Panc1 (cell line): ENCODE measurements at regions not wholly inside any gene's neighbourhood (a gene's known extent, or its start where the extent isn't known, plus 50 kb on each side); places are given as distances from the start of the nearest gene placed in this dataset.

Experiments
- ATAC-seq: fragments of 200-7000 bp; cut with Tn5 transposase; 2 replicates; pipeline ENCODE4 v1.9.1; 2020; ENCODE audit warnings: mild to moderate bottlenecking, moderate library complexity
- BruUV-seq: library from RNA; stranded (reverse); fragments of 400-500 nt; replicated peaks from 2 replicates; lab custom pipeline; 2021; lab: Mats Ljungman, UMichigan
- CTCF ChIA-PET: fragments of 300-600 bp; sonication (Branson Sonifier 250); formaldehyde crosslinking; loops from one replicate; lab custom pipeline; 2022; ENCODE audit warnings: antibody characterized with exemption; lab: Charles Lee
- POLR2A ChIA-PET: fragments of 300-600 bp; sonication (Branson Sonifier 250); formaldehyde crosslinking; loops from one replicate; lab custom pipeline; 2022; ENCODE audit warnings: antibody characterized with exemption; lab: Charles Lee
- DNase-seq: peaks from one replicate; pipeline ENCODE4 v3.0.0-alpha.2; 2010; ENCODE audit warnings: low read depth, low spot score
- H3K27ac ChIP-seq: 2 replicates; pipeline ENCODE4 v1.5.1; 2011; ENCODE audit warnings: mild to moderate bottlenecking, low read length, inconsistent platforms
- H3K27me3 ChIP-seq: fragments of 200-500 bp; sonication (Bioruptor generic); 2 replicates; pipeline ENCODE4 v1.6.0; 2014; ENCODE audit warnings: low read length, inconsistent platforms; ENCODE audit not compliant: control insufficient read depth, insufficient read depth
- H3K36me3 ChIP-seq: fragments of 200-500 bp; sonication (Bioruptor generic); 2 replicates; pipeline ENCODE4 v1.5.1; 2014; ENCODE audit warnings: inconsistent platforms, mild to moderate bottlenecking, low read length, moderate library complexity; ENCODE audit not compliant: control insufficient read depth, insufficient read depth
- H3K4me1 ChIP-seq: 2 replicates; pipeline ENCODE4 v1.5.1; 2011; ENCODE audit warnings: inconsistent platforms, mild to moderate bottlenecking, low read length, moderate library complexity; ENCODE audit not compliant: control insufficient read depth, insufficient read depth
- H3K4me3 ChIP-seq, 2 experiments: 2 replicates each; pipeline ENCODE4 v1.5.1; 2011 to 2012; ENCODE audit warnings: low read depth in 2 of 2, low read length in 2 of 2, mild to moderate bottlenecking in 2 of 2, inconsistent platforms in 1 of 2, moderate library complexity in 1 of 2
- H3K9me3 ChIP-seq: fragments of 200-500 bp; sonication (Bioruptor generic); 2 replicates; pipeline ENCODE4 v1.5.1; 2014; ENCODE audit warnings: low read depth, mild to moderate bottlenecking, inconsistent platforms, low read length, moderate library complexity; ENCODE audit not compliant: control insufficient read depth, insufficient read depth
- CTCF ChIP-seq: fragments of 450-650 bp; IDR thresholded peaks from 2 replicates; pipeline ENCODE4 v1.5.1; 2017; ENCODE audit warnings: mild to moderate bottlenecking
- POLR2AphosphoS5 ChIP-seq: IDR thresholded peaks from 2 replicates; pipeline ENCODE4 v1.6.1; 2012; ENCODE audit warnings: mild to moderate bottlenecking, low read depth, low read length, moderate library complexity
- REST ChIP-seq, 2 experiments: IDR thresholded peaks; 2 replicates each; pipeline ENCODE4 v1.6.1; 2011 to 2012; ENCODE audit warnings: low read depth in 2 of 2, control low read depth in 1 of 2, low read length in 1 of 2, mild to moderate bottlenecking in 1 of 2, moderate library complexity in 1 of 2; ENCODE audit not compliant: insufficient read depth in 1 of 2
- SIN3A ChIP-seq: IDR thresholded peaks from 2 replicates; pipeline ENCODE4 v1.6.1; 2012; ENCODE audit warnings: low read depth, mild to moderate bottlenecking, low read length, moderate library complexity, borderline replicate concordance; ENCODE audit not compliant: insufficient read depth
- TCF7L2 ChIP-seq: IDR thresholded peaks from 2 replicates; pipeline ENCODE4 v1.6.1; 2011; ENCODE audit warnings: mild to moderate bottlenecking, low read depth, low read length, inconsistent platforms
- in situ Hi-C: cut with HindIII; loops from 2 replicates; pipeline ENCODE4 v1.10.0; 2016; ENCODE audit warnings: low sequenced_read_pairs, low pct_unique_long_range_greater_than_20kb
- intact Hi-C: fragments of 100-400 bp; cut with micrococcal nuclease; formaldehyde crosslinking; loops from one replicate; pipeline ENCODE4 v1.10.0; 2022; ENCODE audit not compliant: unreplicated experiment

GRCh38 chr20:22762576-22763256 is 178.3 kb upstream of the FOXA2 start:
- in situ Hi-C loops (no loop called here), intact Hi-C loops (no loop called here)
- TF ChIP-seq POLR2AphosphoS5 (no peak), SIN3A (no peak), REST (IDR thresholded peaks at IDR 0.05; ENCODE audit: insufficient read depth in 1 of 2, low read depth in 2 of 2, low read length in 1 of 2) (no peak), CTCF (no peak), TCF7L2 (no peak)
- Histone ChIP-seq H3K27me3 (peaks cover 2% of the 10 kb centered on the region; the same call in 1 of the 2 replicates), H3K4me1 (no peaks in the 10 kb centered on the region), H3K27ac (no peak overlapping the region), H3K4me3 (no peak overlapping the region), H3K9me3 (no peaks in the 10 kb centered on the region), H3K36me3 (no peaks in the 10 kb centered on the region)
- ChIA-PET CTCF (no interaction called here), POLR2A (no interaction called here)
- ATAC-seq (no peak), DNase-seq (no peak)
- no TSS peak for BruUV-seq

- no TSS peak for BruUV-seq
- ChIA-PET POLR2A (no interaction called here), CTCF (no interaction called here)
- ATAC-seq = no peak
- H3K36me3 ChIP-seq = no peaks in the 10 kb centered on the region
- no peaks in the 10 kb centered on the region for H3K9me3 ChIP-seq
- no peak for TF ChIP-seq REST (IDR thresholded peaks at IDR 0.05; ENCODE audit: insufficient read depth in 1 of 2, low read depth in 2 of 2, low read length in 1 of 2)
- no peak for TF ChIP-seq POLR2AphosphoS5
- no peak for TF ChIP-seq SIN3A
- TF ChIP-seq TCF7L2 = no peak
- no peak for TF ChIP-seq CTCF
- no peak overlapping the region for H3K4me3 ChIP-seq
- no peak overlapping the region for H3K27ac ChIP-seq
- no peak for DNase-seq
- no peaks in the 10 kb centered on the region for H3K27me3 ChIP-seq
- intact Hi-C loops (no loop called here), in situ Hi-C loops (no loop called here)
- H3K4me1 ChIP-seq = no peaks in the 10 kb centered on the region
Measured at GRCh38 chr20:22763257-22763906, 179.0 kb upstream of the FOXA2 start.
